ELR (cell line): ENCODE measurements at regions not wholly inside any gene's neighbourhood (a gene's known extent, or its start where the extent isn't known, plus 50 kb on each side); places are given as distances from the start of the nearest gene placed in this dataset.

Experiments
- DNase-seq: peaks from one replicate; pipeline ENCODE4 v3.0.0-alpha.2; 2015; ENCODE audit warnings: low read depth

- DNase-seq = no peak
These were observed 135.1 kb upstream of the MYLIP start for GRCh38 chr6:15993716-15994228.

DNA sequence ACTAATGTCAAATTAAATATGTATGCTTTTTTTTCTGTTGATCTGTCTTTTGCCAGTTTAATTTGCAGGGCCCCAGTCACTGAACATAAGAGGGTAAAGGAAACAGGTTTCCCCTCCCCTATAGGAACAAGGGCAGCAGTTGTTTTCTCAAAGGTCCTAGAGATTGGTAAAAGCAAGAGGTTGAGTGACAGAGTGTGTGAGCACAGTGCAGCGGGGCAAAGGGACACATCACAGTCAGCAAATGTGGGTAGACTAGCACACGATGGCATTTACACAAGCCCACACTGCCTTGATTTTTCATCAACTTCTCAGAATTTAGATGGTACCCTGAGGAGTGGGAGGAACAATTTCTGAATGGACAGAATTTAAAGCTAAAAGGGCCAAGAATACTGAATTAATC, 138.7 kb upstream of the MYLIP start:
- no peak for DNase-seq

GRCh38 chr6:15989397-15989796, 139.5 kb upstream of the MYLIP start:
- no peak for DNase-seq

- peak; percentile 25 for DNase-seq
These were observed 141.3 kb upstream of the MYLIP start for GRCh38 chr6:15987569-15987968.

GRCh38 chr6:15986027-15986629, 142.8 kb upstream of the MYLIP start:
- no peak for DNase-seq

DNA sequence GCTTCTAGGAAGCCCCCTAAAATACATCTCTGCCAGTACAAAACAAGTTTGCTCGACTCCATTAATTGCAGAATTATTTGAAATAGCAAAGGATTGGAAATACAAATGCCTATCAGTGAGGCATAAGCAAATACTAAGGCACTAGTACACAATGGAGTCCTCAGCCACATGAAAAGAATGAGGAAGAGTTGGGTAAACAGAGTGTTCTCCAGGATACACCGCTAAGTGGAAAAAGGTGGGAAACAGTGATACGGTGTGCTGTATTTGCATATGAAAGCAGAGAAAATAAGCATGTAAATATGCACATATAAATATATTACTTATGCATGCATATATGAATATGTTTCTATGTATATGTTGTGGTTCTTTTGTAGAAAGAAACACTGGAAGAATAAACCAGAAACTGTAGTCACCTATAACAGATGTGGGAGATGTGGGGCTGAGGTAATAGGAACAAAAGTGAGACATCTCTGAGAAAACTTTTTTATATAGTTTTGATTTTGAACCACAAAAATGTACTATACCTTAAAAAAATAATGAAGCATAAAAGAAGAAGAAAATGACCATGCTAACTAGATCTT, 143.4 kb upstream of the MYLIP start:
- no peak for DNase-seq

GRCh38 chr6:15981956-15982355, 146.9 kb upstream of the MYLIP start:
- DNase-seq = no peak

DNA sequence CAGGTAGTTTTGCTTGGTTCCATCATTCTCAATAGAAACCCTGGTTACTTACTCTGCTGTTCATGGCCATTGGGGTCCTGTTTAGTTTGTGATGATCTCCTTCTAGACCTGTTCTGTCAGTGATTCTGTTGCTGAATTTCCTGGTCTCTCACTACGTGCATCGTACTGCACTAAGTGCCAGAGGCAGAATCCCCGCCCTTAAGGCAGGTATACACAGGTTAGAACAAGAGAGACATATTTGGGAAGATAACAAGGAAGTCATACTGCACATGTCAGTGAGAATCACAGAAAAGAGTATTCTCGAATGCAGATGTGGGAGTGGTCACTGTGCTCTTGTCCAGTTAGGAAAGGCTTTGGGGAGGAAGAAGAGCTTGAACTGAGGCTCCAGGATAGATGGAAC, 148.1 kb upstream of the MYLIP start:
- DNase-seq = no peak

GRCh38 chr6:15978426-15978825, 150.5 kb upstream of the MYLIP start:
- DNase-seq = no peak

- DNase-seq = no peak
These were observed 151.8 kb upstream of the MYLIP start for GRCh38 chr6:15977050-15977449.

- DNase-seq = no peak
These were observed 154.1 kb upstream of the MYLIP start for GRCh38 chr6:15974817-15975216.

GRCh38 chr6:15970517-15970916, 158.4 kb upstream of the MYLIP start:
- no peak for DNase-seq

GRCh38 chr6:15969236-15969778, 159.6 kb upstream of the MYLIP start:
- peak; percentile 46 for DNase-seq

- DNase-seq = no peak
These were observed 160.4 kb upstream of the MYLIP start for GRCh38 chr6:15968519-15968918.

DNA sequence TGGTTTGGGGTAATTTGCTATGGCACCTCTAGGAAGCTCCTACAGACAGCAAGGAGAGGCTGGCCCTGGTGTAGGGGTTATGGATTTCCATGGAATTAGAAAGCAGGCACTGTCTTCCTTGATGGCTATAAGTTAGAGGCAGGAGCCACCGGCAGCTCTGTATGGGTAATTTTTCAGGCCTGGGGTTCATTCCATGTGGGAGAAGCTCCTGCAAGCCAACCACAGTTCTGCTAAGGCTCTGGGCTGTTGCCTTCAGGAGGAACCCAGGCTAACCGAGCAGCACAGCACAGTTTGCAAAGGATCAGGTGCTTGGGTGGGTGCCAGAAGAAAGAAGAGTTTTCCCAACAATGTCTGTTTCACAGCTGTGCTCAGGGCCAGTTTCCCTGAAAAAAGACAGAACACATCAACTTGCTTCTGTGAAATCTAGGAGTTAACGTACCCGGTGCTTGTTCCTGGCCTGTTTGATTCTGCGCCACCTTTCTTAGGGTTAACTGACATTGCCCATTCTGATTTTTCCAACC, 162.8 kb upstream of the MYLIP start:
- no peak for DNase-seq

- peak; percentile 82 for DNase-seq
These were observed 166.5 kb upstream of the MYLIP start for GRCh38 chr6:15962449-15962764.

- no peak for DNase-seq
These were observed 167.0 kb upstream of the MYLIP start for GRCh38 chr6:15961635-15962448.

GRCh38 chr6:15960740-15961634, 167.9 kb upstream of the MYLIP start:
- no peak for DNase-seq

- no peak for DNase-seq
These were observed 171.2 kb upstream of the MYLIP start for GRCh38 chr6:15957655-15958169.

- DNase-seq = no peak
These were observed 172.4 kb upstream of the MYLIP start for GRCh38 chr6:15956205-15957106.
